OCI-LY3 (cell line): ENCODE measurements at regions not wholly inside any gene's neighbourhood (a gene's known extent, or its start where the extent isn't known, plus 50 kb on each side); places are given as distances from the start of the nearest gene placed in this dataset.

Source experiments
- H2AFZ ChIP-seq: fragments of 200-600, 300-600 bp; shearing (Covaris generic); 2 replicates; pipeline ENCODE4 v1.6.0; 2014; ENCODE audit warnings: antibody characterized with exemption, low read depth, low read length
- H3K27ac ChIP-seq: fragments of 200-600, 300-600 bp; sonication (generic); 2 replicates; pipeline ENCODE4 v1.5.1; 2014; ENCODE audit warnings: mild to moderate bottlenecking, low read length, moderate library complexity, mixed read lengths
- H3K27me3 ChIP-seq: fragments of 200-600, 300-600 bp; sonication (generic); 2 replicates; pipeline ENCODE4 v1.6.1; 2014; ENCODE audit warnings: low read depth, low read length, mixed read lengths
- H3K36me3 ChIP-seq: fragments of 200-600, 300-600 bp; sonication (generic); replicated peaks from 2 replicates; pipeline ENCODE3; 2014; ENCODE audit warnings: low read depth, low read length, mixed read lengths
- H3K4me1 ChIP-seq: fragments of 300-600, 200-600 bp; sonication (generic); 2 replicates; pipeline ENCODE4 v1.6.1; 2014; ENCODE audit warnings: low read length, mixed read lengths
- H3K4me2 ChIP-seq: fragments of 200-600, 300-600 bp; sonication (generic); 2 replicates; pipeline ENCODE4 v1.6.1; 2014; ENCODE audit warnings: low read length, mixed read lengths
- H3K4me3 ChIP-seq: fragments of 300-600, 200-600 bp; sonication (generic); 2 replicates; pipeline ENCODE4 v1.5.1; 2014; ENCODE audit warnings: antibody characterized with exemption, mild to moderate bottlenecking, low read length, moderate library complexity
- H3K79me2 ChIP-seq: fragments of 300-600, 200-600 bp; shearing (Covaris generic); 2 replicates; pipeline ENCODE4 v1.6.1; 2014; ENCODE audit warnings: mild to moderate bottlenecking, low read length, mixed read lengths
- H3K9ac ChIP-seq: fragments of 300-600, 200-600 bp; shearing (Covaris generic); 2 replicates; pipeline ENCODE4 v1.6.0; 2014; ENCODE audit warnings: mild to moderate bottlenecking, low read length, moderate library complexity
- H3K9me3 ChIP-seq: fragments of 200-600, 300-600 bp; shearing (Covaris generic); 2 replicates; pipeline ENCODE4 v1.6.1; 2014; ENCODE audit warnings: low read length, mixed read lengths; ENCODE audit not compliant: insufficient read depth
- H4K20me1 ChIP-seq: fragments of 200-600, 300-600 bp; sonication (generic); 2 replicates; pipeline ENCODE4 v1.6.1; 2016; ENCODE audit warnings: low read length, mixed read lengths; ENCODE audit not compliant: insufficient read depth
- EZH2phosphoT487 ChIP-seq: fragments of 200-600 bp; shearing (Covaris generic); IDR thresholded peaks from 2 replicates; pipeline ENCODE4 v1.6.1; 2018; ENCODE audit warnings: antibody characterized with exemption, mixed run types, low read depth
- TF ChIP-seq, protein P1 (sequence below): fragments of 200-600, 300-600 bp; sonication (generic); IDR thresholded peaks from 2 replicates; pipeline ENCODE4 v1.5.1; 2014; ENCODE audit warnings: antibody characterized with exemption, low read length, low read depth

DNA sequence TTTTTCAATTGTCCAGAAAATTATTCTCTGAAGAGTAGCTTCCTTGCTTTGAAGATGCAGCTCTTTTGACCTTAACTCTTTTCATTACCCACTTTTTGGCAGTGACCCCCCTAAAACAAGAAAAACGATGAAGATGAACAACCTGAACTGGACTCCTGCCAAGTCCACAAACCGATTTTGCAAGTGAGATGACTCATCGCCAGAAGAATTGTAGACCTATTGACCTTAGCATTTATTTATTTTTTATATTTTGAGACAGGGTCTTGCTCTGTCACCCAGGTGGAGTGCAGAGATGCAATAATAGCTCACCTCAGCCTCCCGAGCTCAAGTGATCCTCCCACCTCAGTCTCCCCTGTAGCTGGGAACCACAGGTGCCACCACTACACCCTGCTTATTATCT lies 859.2 kb downstream of the GATA3 start:
- Histone ChIP-seq H3K4me1 (no peaks in the 10 kb centered on the region), H3K79me2 (no peaks in the 10 kb centered on the region), H3K27ac (no peak overlapping the region), H4K20me1 (no peaks in the 10 kb centered on the region), H3K27me3 (no peaks in the 10 kb centered on the region), H2AFZ (no peak overlapping the region), H3K9me3 (no peaks in the 10 kb centered on the region), H3K9ac (no peak overlapping the region), H3K4me2 (no peak overlapping the region), H3K36me3 (no peaks in the 10 kb centered on the region), H3K4me3 (no peak overlapping the region)
- TF ChIP-seq, protein P1, sequence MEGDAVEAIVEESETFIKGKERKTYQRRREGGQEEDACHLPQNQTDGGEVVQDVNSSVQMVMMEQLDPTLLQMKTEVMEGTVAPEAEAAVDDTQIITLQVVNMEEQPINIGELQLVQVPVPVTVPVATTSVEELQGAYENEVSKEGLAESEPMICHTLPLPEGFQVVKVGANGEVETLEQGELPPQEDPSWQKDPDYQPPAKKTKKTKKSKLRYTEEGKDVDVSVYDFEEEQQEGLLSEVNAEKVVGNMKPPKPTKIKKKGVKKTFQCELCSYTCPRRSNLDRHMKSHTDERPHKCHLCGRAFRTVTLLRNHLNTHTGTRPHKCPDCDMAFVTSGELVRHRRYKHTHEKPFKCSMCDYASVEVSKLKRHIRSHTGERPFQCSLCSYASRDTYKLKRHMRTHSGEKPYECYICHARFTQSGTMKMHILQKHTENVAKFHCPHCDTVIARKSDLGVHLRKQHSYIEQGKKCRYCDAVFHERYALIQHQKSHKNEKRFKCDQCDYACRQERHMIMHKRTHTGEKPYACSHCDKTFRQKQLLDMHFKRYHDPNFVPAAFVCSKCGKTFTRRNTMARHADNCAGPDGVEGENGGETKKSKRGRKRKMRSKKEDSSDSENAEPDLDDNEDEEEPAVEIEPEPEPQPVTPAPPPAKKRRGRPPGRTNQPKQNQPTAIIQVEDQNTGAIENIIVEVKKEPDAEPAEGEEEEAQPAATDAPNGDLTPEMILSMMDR = no peak
- no peak for TF ChIP-seq EZH2phosphoT487

DNA sequence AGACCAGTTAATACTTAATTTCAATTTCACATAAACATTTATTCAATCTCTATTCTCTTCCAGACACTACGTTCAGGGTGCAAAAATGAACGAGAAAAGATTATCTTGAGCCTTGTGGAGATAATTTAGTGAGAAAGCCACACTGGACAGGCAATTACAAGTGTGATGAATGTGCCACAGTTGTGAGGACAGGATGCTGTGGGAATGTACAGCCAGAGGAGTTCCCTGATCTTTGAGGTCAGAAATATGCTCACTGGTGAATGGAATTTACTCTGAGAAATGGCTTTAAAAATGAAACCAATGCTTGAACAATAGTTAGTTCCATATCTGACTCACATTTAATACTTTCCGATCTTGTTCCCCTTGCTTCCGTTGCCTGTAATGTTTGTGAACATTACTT lies 864.8 kb downstream of the GATA3 start:
- Histone ChIP-seq H3K27ac (no peak overlapping the region), H3K36me3 (no peaks in the 10 kb centered on the region), H3K4me3 (no peak overlapping the region), H3K27me3 (no peaks in the 10 kb centered on the region), H3K4me1 (no peaks in the 10 kb centered on the region), H4K20me1 (no peaks in the 10 kb centered on the region), H3K79me2 (no peaks in the 10 kb centered on the region), H2AFZ (no peak overlapping the region), H3K9ac (no peak overlapping the region), H3K9me3 (no peaks in the 10 kb centered on the region), H3K4me2 (no peak overlapping the region)
- TF ChIP-seq, protein P1 = no peak
- no peak for TF ChIP-seq EZH2phosphoT487

DNA sequence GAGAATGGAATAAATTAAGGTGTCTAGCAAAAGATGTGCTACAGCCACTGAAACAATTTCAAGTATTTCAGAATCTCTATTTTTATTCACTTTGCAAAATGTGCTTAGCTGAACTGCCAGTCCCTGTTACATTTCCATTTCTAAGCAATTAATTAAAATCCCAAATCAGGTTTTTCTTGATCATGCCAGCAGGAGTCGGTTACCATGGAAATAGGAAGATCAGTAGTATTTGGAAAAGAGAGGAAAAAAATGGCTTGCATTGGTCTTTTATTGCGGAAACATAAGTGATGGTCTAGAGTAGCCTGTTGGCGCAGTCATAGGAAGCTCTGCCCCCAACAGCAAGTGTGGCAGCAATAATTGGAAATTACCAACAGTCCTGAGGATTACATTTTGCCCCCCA lies 867.1 kb downstream of the GATA3 start:
- Histone ChIP-seq H3K27me3 (no peaks in the 10 kb centered on the region), H3K4me3 (no peak overlapping the region), H3K36me3 (no peaks in the 10 kb centered on the region), H3K27ac (no peak overlapping the region), H3K79me2 (no peaks in the 10 kb centered on the region), H3K4me1 (no peaks in the 10 kb centered on the region), H3K4me2 (no peak overlapping the region), H3K9me3 (no peaks in the 10 kb centered on the region), H4K20me1 (no peaks in the 10 kb centered on the region), H3K9ac (no peak overlapping the region), H2AFZ (no peak overlapping the region)
- no peak for TF ChIP-seq EZH2phosphoT487

DNA sequence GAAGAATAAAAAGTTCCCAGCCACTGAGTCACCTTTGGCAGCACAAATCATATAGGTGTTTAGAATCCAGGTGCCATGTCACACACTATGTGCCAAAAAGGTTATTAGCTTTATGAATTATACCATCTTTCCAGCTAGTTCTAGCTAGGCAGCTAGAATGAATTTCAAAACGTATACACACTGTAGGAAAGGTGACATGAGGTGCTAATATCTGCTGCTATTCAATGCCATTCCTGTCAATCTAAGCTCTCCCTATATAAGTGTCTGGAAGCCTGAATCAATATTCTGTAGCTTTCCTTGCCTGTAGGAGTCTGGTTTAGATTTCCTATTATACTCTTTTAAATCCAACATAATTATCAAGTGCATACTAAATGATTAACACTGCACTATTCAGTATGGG lies 868.6 kb downstream of the GATA3 start:
- no peaks in the 10 kb centered on the region for H3K79me2 ChIP-seq
- no peaks in the 10 kb centered on the region for H3K27me3 ChIP-seq
- no peak overlapping the region for H3K4me2 ChIP-seq
- H3K4me3 ChIP-seq = no peak overlapping the region
- no peak overlapping the region for H3K9ac ChIP-seq
- no peaks in the 10 kb centered on the region for H4K20me1 ChIP-seq
- H2AFZ ChIP-seq = no peak overlapping the region
- no peaks in the 10 kb centered on the region for H3K36me3 ChIP-seq
- H3K4me1 ChIP-seq = no peaks in the 10 kb centered on the region
- TF ChIP-seq, protein P1 = no peak
- TF ChIP-seq EZH2phosphoT487 = no peak
- H3K27ac ChIP-seq = no peak overlapping the region
- H3K9me3 ChIP-seq = no peaks in the 10 kb centered on the region

DNA sequence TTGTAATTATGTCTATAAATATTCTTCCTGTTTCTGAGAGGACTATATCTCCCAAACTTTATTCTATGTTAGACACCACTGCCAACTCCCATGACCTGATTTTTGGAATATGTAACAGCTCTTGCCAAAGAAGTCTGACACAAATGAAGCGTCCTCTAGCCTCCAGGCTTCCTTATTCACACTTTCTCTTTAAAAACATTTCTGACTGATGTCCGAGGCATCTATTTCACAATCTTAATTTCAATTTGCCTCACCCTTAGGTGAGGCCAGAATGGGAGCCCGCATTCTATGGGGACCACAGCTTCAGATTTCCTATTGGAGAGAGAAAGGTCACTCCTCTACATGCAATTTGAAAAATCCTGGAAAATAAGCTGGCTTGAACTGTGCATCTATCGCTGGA lies 873.2 kb downstream of the GATA3 start:
- Histone ChIP-seq H3K9me3 (no peaks in the 10 kb centered on the region), H3K27ac (no peak overlapping the region), H3K36me3 (no peaks in the 10 kb centered on the region), H3K9ac (no peak overlapping the region), H3K27me3 (no peaks in the 10 kb centered on the region), H3K4me2 (no peak overlapping the region), H3K79me2 (no peaks in the 10 kb centered on the region), H2AFZ (no peak overlapping the region), H3K4me1 (no peaks in the 10 kb centered on the region), H3K4me3 (no peak overlapping the region), H4K20me1 (no peaks in the 10 kb centered on the region)
- no peak for TF ChIP-seq EZH2phosphoT487
- TF ChIP-seq, protein P1 = no peak
